Spinal cord (tissue), 9 donors: ENCODE measurements at regions not wholly inside any gene's neighbourhood (a gene's known extent, or its start where the extent isn't known, plus 50 kb on each side); places are given as distances from the start of the nearest gene placed in this dataset.

ENCODE experiments used
- DNase-seq, 6 donors: peaks; one replicate each; pipeline versions ENCODE4 v3.0.0 to v3.0.0-alpha.2; 2013 to 2015; ENCODE audit warnings: low spot score in 6 of 6, low read depth in 4 of 6
- H3K27ac ChIP-seq: one replicate; pipeline ENCODE4 v1.5.1; 2013; ENCODE audit warnings: low read depth, low read length, control low read depth
- H3K27me3 ChIP-seq: one replicate; pipeline ENCODE4 v1.6.1; 2013; ENCODE audit warnings: low read length; ENCODE audit not compliant: control insufficient read depth, insufficient read depth
- H3K36me3 ChIP-seq: one replicate; pipeline ENCODE4 v1.6.1; 2013; ENCODE audit warnings: low read length; ENCODE audit not compliant: control insufficient read depth, insufficient read depth
- H3K4me1 ChIP-seq: one replicate; pipeline ENCODE4 v1.6.1; 2013; ENCODE audit warnings: low read length; ENCODE audit not compliant: control insufficient read depth, insufficient read depth
- H3K4me3 ChIP-seq: one replicate; pipeline ENCODE4 v1.5.1; 2013; ENCODE audit warnings: low read depth, low read length, control low read depth
- H3K9me3 ChIP-seq: one replicate; pipeline ENCODE4 v1.6.1; 2013; ENCODE audit warnings: low read length; ENCODE audit not compliant: control insufficient read depth, insufficient read depth
- WGBS: methylation state at CpG from one replicate; pipeline ENCODE4 v1.1.5; 2013; ENCODE audit warnings: missing lambda C conversion rate; ENCODE audit not compliant: insufficient coverage; 5-methylcytosine and 5-hydroxymethylcytosine counted together
- donor health status: healthy.

DNA sequence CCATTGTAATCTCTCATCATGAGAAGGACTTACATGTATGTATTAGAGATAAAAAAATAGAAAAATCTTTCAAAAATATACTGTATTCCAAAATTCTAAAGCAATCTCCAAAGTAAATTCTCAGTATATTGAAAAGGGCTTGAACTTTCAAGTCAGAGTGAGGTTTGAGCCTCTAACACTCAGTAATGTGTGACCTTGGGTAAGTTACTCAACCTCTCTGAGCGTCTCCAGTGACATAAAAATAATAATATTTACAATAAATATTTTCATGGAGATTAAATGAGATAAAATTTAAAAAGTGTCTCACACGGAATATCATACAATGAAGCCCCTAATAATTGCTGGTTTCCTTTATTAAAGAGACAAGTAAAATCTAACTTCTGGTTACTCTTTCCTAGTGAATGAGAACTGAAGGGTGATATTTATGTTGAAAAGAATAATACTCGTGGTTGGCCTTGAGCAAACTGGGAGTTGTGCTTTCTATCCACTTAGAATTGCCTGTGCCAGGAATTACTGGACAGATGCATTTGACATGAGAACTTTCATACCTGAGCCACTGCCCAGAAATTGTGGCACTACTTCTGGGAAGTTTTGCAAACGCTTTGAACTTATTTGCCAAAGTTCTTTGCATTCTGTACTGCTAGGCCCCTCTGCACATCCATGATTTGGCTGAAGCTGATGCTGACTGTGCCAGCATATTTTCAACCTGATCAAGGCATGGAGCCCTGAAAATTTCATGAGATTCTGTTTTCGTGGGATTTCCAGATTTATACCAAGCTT, 933.7 kb downstream of the GALC start:
- Histone ChIP-seq H3K9me3 (no peaks in the 10 kb centered on the region), H3K4me1 (no peaks in the 10 kb centered on the region), H3K27me3 (no peaks in the 10 kb centered on the region), H3K27ac (no peak overlapping the region), H3K36me3 (no peaks in the 10 kb centered on the region), H3K4me3 (no peak overlapping the region)
- WGBS = 73% methylated on average over 2 of the region's 5 CpGs
- peak in 1 of 6 donors; percentile 64 for DNase-seq

DNA sequence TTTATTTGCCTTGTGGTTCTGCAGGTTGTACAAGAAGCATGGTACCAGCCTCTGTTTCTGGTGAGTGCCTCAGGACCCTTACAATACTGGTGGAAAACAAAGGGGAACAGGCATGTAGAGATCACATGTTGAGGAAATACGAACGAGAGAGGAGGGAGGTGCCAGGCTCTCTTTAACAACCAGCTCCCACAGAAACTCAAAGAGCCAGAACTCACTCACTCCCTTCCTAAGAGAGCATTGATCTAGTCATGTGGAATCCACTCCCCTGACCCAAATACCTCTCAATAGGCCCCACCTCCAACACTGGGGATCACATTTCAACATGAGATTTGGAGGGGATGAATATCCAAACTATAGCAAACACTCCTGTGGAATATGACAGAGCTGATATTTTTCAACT, 938.0 kb downstream of the GALC start:
- no peak overlapping the region for H3K27ac ChIP-seq
- no peak for DNase-seq
- no peaks in the 10 kb centered on the region for H3K27me3 ChIP-seq
- no peaks in the 10 kb centered on the region for H3K4me1 ChIP-seq
- no peaks in the 10 kb centered on the region for H3K9me3 ChIP-seq
- H3K4me3 ChIP-seq = no peak overlapping the region
- no peaks in the 10 kb centered on the region for H3K36me3 ChIP-seq
- no CpG with 5 or more reads among the region's 2 CpGs for WGBS

DNA sequence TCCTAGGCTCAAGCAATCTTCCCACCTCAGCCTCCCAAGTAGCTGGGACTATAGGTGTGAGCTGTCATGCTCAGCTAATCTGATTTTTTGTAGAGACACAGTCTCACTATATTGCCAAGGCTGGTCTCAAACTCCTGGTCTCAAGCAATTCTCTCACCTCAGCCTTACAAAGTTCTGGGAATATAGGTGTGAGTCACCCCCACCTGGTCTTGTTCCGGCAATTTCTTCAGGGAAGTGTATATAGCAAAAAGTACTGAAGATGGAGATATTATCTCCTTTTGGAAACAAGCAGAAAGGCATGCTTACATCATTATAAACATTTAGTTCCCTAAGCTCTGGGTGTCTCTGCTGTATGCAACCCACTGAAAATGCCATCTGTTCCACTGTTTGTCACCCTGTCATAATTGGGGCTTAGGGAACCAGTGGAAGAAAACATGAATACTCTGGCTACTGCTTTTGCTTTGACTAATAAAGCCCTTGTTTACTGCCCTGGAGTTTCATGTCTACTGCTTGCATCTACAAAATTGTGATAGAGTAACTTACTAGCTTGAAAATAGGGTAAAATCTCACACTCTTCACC, 940.2 kb downstream of the GALC start:
- no peaks in the 10 kb centered on the region for H3K36me3 ChIP-seq
- no CpG with 5 or more reads among the region's 1 CpG for WGBS
- no peak overlapping the region for H3K4me3 ChIP-seq
- no peaks in the 10 kb centered on the region for H3K9me3 ChIP-seq
- DNase-seq = peak in 2 of 6 donors; percentile 32 to 56
- no peaks in the 10 kb centered on the region for H3K27me3 ChIP-seq
- H3K27ac ChIP-seq = no peak overlapping the region
- no peaks in the 10 kb centered on the region for H3K4me1 ChIP-seq

DNA sequence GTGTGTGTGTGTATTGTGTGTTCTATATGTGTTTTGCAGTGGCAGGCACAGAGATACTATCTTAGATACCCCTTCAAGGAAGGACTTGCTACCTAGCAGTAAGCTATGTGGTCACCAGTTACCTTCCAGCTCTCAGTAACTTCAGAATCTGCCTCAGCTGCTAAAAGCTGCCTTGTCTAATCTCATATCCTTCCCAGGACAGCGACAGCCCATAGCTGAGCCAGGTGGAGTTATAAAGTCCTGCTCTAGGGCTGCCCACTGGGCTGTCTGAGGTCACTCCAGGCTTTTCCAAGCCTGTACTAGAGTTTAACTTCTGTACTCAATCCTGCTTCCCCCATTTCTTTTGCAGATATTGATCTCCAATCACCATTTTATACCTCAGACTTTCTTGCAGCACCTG, 942.6 kb downstream of the GALC start:
- no peak for DNase-seq
- 91% methylated on average over 1 of the region's 1 CpG for WGBS
- Histone ChIP-seq H3K9me3 (no peaks in the 10 kb centered on the region), H3K4me1 (no peaks in the 10 kb centered on the region), H3K27ac (no peak overlapping the region), H3K36me3 (no peaks in the 10 kb centered on the region), H3K4me3 (no peak overlapping the region), H3K27me3 (no peaks in the 10 kb centered on the region)

DNA sequence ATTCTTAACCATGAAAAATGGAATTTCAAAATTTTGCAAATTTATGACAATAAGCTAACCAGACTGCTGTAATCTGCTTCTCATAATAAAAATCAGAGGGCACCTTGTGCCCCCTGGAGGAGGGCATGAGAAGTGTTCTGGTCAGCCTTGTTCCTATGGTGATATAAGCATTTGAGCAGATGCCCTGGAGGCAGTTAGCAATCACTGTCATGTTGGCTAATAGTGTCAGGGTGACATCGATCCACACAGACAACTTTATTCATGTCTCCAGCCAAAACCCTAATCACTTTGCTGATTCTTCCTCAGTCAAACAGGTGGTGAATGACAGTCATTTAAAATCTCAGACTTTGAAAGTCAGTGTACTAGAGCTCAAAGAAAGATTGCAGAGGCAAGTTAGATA, 943.0 kb downstream of the GALC start:
- DNase-seq = no peak
- Histone ChIP-seq H3K27ac (no peak overlapping the region), H3K27me3 (no peaks in the 10 kb centered on the region), H3K9me3 (no peaks in the 10 kb centered on the region), H3K4me3 (no peak overlapping the region), H3K4me1 (no peaks in the 10 kb centered on the region), H3K36me3 (no peaks in the 10 kb centered on the region)
- WGBS = no CpG with 5 or more reads among the region's 1 CpG

DNA sequence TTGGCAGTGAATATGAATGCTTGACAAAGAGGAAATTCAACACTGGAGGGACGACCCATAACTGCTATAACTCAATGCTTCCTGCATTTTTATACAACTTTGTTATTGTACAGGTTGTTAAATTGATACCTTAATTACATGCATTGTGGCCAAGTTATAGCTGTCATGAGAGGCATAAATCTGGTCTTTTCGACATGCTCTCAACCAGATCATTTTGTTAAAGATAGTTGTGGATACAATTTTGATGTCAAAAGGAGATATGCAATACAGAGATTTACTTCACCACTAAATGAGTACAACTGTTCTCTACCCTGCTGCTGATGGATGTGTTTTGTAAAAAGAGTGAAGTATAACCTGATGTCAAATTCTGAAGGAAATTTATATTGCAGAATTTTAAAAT, 946.0 kb downstream of the GALC start:
- Histone ChIP-seq H3K36me3 (no peaks in the 10 kb centered on the region), H3K4me3 (no peak overlapping the region), H3K9me3 (no peaks in the 10 kb centered on the region), H3K4me1 (no peaks in the 10 kb centered on the region), H3K27me3 (no peaks in the 10 kb centered on the region), H3K27ac (no peak overlapping the region)
- no peak for DNase-seq
- no CpG with 5 or more reads among the region's 2 CpGs for WGBS

DNA sequence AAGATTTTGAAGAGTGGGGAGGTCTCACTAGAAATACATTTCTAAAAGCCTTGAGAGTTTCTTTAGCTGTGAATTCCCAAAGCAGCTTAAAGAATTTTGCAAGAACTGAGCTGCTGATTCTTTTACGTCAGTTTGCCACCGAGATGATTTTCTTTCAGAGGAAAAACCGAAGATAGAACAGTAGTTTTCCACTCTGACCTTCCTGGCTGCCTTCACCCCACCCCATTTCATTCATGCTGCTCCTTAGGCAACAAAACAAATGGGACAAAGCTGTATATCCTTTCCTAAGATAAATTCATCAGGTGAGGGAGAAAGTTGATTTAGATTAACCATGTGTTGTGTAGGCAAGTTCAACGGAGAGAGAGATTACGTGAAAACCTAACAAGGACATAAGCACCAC, 947.0 kb downstream of the GALC start:
- Histone ChIP-seq H3K27me3 (no peaks in the 10 kb centered on the region), H3K27ac (no peak overlapping the region), H3K4me1 (no peaks in the 10 kb centered on the region), H3K4me3 (no peak overlapping the region), H3K9me3 (no peaks in the 10 kb centered on the region), H3K36me3 (no peaks in the 10 kb centered on the region)
- no peak for DNase-seq
- 77% methylated on average over 3 of the region's 5 CpGs for WGBS

DNA sequence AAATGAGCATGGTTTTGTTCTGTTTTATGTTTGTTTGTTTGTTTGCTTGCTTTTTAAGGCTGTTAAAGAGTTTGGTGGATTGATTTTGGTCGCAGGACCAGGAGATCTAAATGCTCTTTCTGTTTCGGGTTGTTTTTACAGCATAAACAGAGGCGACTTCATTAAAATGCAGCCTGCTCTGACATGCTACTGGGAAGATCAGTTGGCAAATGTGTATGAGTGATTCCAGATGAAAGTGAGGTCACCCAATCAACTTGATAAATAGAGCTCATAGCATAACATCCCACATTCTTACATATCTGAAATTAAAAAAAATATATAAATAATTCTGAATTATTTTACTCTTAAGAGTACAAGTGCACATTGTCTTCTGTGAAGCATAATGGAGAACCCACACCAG, 947.7 kb downstream of the GALC start:
- 31% methylated on average over 2 of the region's 3 CpGs for WGBS
- DNase-seq = no peak
- H3K9me3 ChIP-seq = no peaks in the 10 kb centered on the region
- no peaks in the 10 kb centered on the region for H3K36me3 ChIP-seq
- H3K4me1 ChIP-seq = no peaks in the 10 kb centered on the region
- no peak overlapping the region for H3K4me3 ChIP-seq
- H3K27ac ChIP-seq = no peak overlapping the region
- H3K27me3 ChIP-seq = no peaks in the 10 kb centered on the region

DNA sequence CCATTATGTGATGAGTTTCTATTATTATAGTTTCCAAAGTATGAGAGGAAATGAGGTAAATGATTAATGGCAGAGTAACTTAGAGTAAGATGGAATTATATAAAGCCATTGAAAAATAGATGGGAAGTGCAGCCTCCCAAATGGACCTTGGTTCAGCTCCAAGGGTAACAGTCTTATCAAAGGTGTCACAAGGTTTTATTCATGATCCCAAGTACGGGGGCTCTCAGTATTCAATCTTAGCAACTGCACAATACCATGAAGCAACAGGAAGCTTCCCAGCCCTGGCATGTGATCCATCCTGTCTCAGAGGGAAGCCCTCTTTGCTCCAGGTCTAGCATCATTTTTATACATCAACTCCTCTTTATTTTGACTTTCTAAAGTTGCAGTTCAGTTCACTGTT, 948.2 kb downstream of the GALC start:
- H3K4me3 ChIP-seq = no peak overlapping the region
- WGBS = 0% methylated on average over 1 of the region's 1 CpG
- H3K27ac ChIP-seq = no peak overlapping the region
- no peaks in the 10 kb centered on the region for H3K4me1 ChIP-seq
- no peaks in the 10 kb centered on the region for H3K27me3 ChIP-seq
- peak in 1 of 6 donors; percentile 39 for DNase-seq
- no peaks in the 10 kb centered on the region for H3K36me3 ChIP-seq
- no peaks in the 10 kb centered on the region for H3K9me3 ChIP-seq

DNA sequence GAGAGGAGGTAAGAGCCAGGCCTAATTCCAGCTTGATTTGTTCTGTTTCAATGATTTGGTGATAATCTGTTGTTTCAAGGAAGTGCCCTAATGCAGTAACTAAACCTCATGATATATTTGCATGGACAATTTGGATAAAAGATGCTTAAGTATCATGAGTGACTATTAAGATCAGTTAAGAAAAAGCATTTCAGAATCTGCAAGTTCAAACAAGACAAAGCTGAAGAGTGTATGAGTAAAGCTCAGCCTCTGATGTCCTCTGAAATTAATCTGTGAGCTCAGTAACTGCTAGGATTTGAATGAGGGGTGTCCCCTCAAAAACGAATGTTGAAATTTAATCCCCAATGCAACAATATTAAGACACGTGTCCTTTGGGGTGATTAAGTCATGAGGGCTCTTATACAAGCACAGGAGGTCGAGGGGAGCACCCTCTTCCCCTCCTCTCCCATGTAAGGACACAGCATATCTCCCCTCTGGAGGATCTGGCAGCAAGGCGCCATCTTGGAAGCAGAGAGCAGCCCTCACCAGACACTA, 949.2 kb downstream of the GALC start:
- Histone ChIP-seq H3K27ac (no peak overlapping the region), H3K9me3 (no peaks in the 10 kb centered on the region), H3K27me3 (no peaks in the 10 kb centered on the region), H3K4me1 (no peaks in the 10 kb centered on the region), H3K4me3 (no peak overlapping the region), H3K36me3 (no peaks in the 10 kb centered on the region)
- DNase-seq = no peak
- 71% methylated on average over 2 of the region's 4 CpGs for WGBS
